ENCODE measurements at regions not wholly inside any gene's neighbourhood (a gene's known extent, or its start where the extent isn't known, plus 50 kb on each side); places are given as distances from the start of the nearest gene placed in this dataset.

DNA sequence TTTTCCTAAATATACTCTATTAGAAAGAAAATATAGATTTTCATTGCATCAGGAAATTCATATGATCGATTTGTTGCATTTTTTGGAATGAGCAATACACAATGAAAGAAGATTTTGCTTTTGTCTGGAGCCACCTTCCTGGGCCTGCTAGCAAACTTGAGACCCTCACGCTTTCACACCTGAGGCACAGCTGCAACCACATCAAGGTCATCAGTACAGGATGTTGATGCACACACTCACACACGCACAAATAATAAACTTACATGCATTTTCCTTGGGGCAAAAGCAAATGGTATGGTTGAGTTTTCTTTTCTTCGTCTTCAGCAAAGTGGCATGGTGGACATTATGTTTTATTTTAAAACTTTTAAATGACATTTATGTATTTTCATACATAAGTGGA, 64.8 kb upstream of the SATB1 start:
- ChIA-PET CTCF (interaction anchor here (1.3 to 2.3 kb wide), 2 partner anchors 9 to 268 kb away, joined by 3 to 7 read pairs; no protein-coding TSS in a partner anchor), POLR2A (no interaction called here)
- H3K27me3 Mint-ChIP-seq, result no peaks in the 10 kb centered on the region
- TF ChIP-seq, protein P1, sequence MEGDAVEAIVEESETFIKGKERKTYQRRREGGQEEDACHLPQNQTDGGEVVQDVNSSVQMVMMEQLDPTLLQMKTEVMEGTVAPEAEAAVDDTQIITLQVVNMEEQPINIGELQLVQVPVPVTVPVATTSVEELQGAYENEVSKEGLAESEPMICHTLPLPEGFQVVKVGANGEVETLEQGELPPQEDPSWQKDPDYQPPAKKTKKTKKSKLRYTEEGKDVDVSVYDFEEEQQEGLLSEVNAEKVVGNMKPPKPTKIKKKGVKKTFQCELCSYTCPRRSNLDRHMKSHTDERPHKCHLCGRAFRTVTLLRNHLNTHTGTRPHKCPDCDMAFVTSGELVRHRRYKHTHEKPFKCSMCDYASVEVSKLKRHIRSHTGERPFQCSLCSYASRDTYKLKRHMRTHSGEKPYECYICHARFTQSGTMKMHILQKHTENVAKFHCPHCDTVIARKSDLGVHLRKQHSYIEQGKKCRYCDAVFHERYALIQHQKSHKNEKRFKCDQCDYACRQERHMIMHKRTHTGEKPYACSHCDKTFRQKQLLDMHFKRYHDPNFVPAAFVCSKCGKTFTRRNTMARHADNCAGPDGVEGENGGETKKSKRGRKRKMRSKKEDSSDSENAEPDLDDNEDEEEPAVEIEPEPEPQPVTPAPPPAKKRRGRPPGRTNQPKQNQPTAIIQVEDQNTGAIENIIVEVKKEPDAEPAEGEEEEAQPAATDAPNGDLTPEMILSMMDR (IDR thresholded peaks at IDR 0.05), result no peak
- peak overlapping the region; percentile 13 for H3K27ac Mint-ChIP-seq
- peaks cover 29% of the 10 kb centered on the region for H3K36me3 Mint-ChIP-seq (ENCODE audit: low read depth)
- ATAC-seq (peak; percentile 73), DNase-seq (peak; percentile 62)
- H3K4me3 Mint-ChIP-seq, result no peak overlapping the region
- intact Hi-C loops (cut with micrococcal nuclease), result no loop called here
- H3K9me3 Mint-ChIP-seq, result peaks cover 4% of the 10 kb centered on the region
- H3K4me1 Mint-ChIP-seq (ENCODE audit: low read depth), result peaks cover 28% of the 10 kb centered on the region

DNA sequence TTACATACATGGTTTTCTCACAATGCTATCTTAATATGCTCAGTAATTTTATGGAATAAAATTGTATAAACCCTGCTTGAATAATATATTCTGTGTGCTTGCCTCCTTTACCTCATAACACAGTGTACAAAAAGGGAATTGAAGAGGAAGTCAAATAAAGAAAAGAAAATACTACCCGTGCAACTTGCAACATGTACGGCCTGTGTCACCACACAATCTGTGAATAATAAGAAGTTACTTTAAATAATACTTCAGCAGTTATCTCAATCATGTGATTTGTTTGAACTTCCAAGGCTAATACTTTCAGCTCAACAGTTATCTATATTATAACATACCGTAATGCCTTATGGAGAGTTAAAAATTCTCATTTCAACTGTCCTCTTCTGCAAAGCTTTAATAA, 58.1 kb upstream of the SATB1 start:
- ChIA-PET CTCF (no interaction called here), POLR2A (no interaction called here)
- Mint-ChIP-seq H3K27me3 (no peaks in the 10 kb centered on the region), H3K4me1 (ENCODE audit: low read depth) (peaks cover 25% of the 10 kb centered on the region), H3K36me3 (ENCODE audit: low read depth) (peaks cover 28% of the 10 kb centered on the region), H3K27ac (no peak overlapping the region), H3K4me3 (no peak overlapping the region), H3K9me3 (peaks cover 7% of the 10 kb centered on the region)
- TF ChIP-seq, protein P1 (IDR thresholded peaks at IDR 0.05), result no peak
- DNase-seq (no peak), ATAC-seq (no peak)
- intact Hi-C loops (cut with micrococcal nuclease), result no loop called here

DNA sequence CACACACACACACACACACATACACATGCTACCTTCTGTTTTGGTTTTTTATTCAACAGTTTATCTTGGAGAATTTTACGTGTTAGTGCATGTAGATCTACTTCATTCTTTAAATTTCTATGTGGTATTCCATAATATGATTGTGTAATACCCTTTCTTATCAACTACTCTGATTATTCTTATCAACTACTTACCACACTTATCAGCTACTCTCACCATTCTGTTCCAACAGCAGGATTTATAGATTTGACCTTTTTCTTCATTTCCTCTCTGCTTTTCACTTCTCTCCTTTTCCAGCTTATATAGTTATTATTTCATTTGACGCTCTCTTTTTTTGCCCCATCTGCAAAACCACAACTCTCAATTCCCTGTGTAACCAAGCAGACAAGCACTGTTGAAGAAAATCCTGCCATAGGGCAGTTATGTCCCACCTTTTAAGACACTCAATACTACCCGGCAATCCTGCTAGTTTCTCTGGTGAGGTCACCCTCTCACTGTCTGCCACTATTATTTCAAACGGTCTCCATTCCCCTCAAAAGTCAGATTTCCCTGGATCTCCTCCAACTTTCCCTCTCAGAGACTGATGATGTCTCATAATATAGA, 56.9 kb upstream of the SATB1 start:
- Mint-ChIP-seq H3K4me1 (ENCODE audit: low read depth) (peaks cover 25% of the 10 kb centered on the region), H3K36me3 (ENCODE audit: low read depth) (peaks cover 32% of the 10 kb centered on the region), H3K9me3 (peaks cover 9% of the 10 kb centered on the region), H3K27me3 (no peaks in the 10 kb centered on the region), H3K4me3 (no peak overlapping the region), H3K27ac (no peak overlapping the region)
- ChIA-PET POLR2A (interaction anchor here (1.3 kb wide), 1 partner anchor 10 kb away, joined by 5 read pairs; no protein-coding TSS in a partner anchor), CTCF (interaction anchor here (1.5 to 1.6 kb wide), 2 partner anchors 8 to 16 kb away, joined by 3 to 7 read pairs; no protein-coding TSS in a partner anchor)
- TF ChIP-seq, protein P1 (IDR thresholded peaks at IDR 0.05), result no peak
- intact Hi-C loops (cut with micrococcal nuclease), result no loop called here
- no peak for DNase-seq
- no peak for ATAC-seq

DNA sequence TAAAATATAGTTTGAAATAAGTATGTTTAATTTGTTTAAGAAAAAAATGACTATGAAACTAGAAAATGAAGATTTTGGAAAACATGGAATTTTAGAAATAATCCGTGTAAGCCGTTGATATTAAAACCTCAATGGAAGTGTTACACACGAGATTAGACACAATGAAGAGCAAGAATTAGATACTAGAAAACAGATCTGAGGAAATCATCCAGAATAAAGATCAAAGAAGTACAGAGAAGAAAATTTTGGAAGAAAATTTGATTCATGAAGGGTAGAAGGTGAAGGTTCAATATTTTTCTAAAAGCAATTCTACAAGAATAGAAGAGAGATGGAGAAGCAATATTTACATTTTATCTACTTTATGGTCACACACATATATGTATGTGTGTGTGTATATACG, 52.5 kb upstream of the SATB1 start:
- POLR2A ChIA-PET, result no interaction called here
- no peak for DNase-seq
- peaks cover 19% of the 10 kb centered on the region for H3K36me3 Mint-ChIP-seq (ENCODE audit: low read depth)
- peaks cover 2% of the 10 kb centered on the region for H3K9me3 Mint-ChIP-seq
- CTCF ChIA-PET, result no interaction called here
- TF ChIP-seq, protein P1 (IDR thresholded peaks at IDR 0.05), result no peak
- no peak for ATAC-seq
- peaks cover 25% of the 10 kb centered on the region for H3K4me1 Mint-ChIP-seq (ENCODE audit: low read depth)
- H3K4me3 Mint-ChIP-seq, result no peak overlapping the region
- H3K27ac Mint-ChIP-seq, result no peak overlapping the region
- no peaks in the 10 kb centered on the region for H3K27me3 Mint-ChIP-seq
- intact Hi-C loops (cut with micrococcal nuclease), result no loop called here

All from activated CD8-positive, alpha-beta T cell treated with anti-CD3 and anti-CD28 coated beads for 36 hours (primary cell).